Upper lobe of left lung (tissue), 6 donors: ENCODE measurements at regions not wholly inside any gene's neighbourhood (a gene's known extent, or its start where the extent isn't known, plus 50 kb on each side); places are given as distances from the start of the nearest gene placed in this dataset.

Source experiments
- ATAC-seq, 2 donors: fragments of 200-7000 bp; cut with Tn5 transposase; one replicate each; pipeline ENCODE4 v1.9.1; 2022; ENCODE audit warnings: mild to moderate bottlenecking in 2 of 2, moderate library complexity in 2 of 2; ENCODE audit not compliant: low FRiP score in 2 of 2
- DNase-seq, 2 donors: peaks; one replicate each; pipeline ENCODE4 v3.0.0-alpha.2; 2019 to 2020
- H3K27ac ChIP-seq, 4 donors: fragments of 200-600 bp; sonication (generic); one replicate each; pipeline ENCODE4 v1.5.1; 2016 to 2019
- H3K27me3 ChIP-seq, 4 donors: fragments of 200-600 bp; sonication (generic); one replicate each; pipeline ENCODE4 v1.5.1; 2017 to 2019
- H3K36me3 ChIP-seq, 4 donors: fragments of 200-600 bp; sonication (generic); one replicate each; pipeline ENCODE4 v1.5.1; 2016 to 2019
- H3K4me1 ChIP-seq, 4 donors: fragments of 200-600 bp; sonication (generic); one replicate each; pipeline ENCODE4 v1.5.1; 2018 to 2019
- H3K4me3 ChIP-seq, 4 donors: fragments of 200-600 bp; sonication (generic); one replicate each; pipeline ENCODE4 v1.5.1; 2017 to 2019; ENCODE audit warnings: mild to moderate bottlenecking in 2 of 4, moderate library complexity in 1 of 4
- H3K9me3 ChIP-seq, 4 donors: fragments of 200-600 bp; sonication (generic); one replicate each; pipeline ENCODE4 v1.5.1; 2018 to 2019
- EP300 ChIP-seq, 4 donors: sonication (generic); formaldehyde crosslinking; IDR thresholded peaks; one replicate each; pipeline ENCODE4 v1.5.1; 2017; ENCODE audit warnings: antibody characterized with exemption in 4 of 4, control low read depth in 2 of 4
- POLR2A ChIP-seq, 4 donors: fragments of 450-650 bp; IDR thresholded peaks; one replicate each; pipeline ENCODE4 v1.5.1; 2016 to 2017; ENCODE audit warnings: antibody characterized with exemption in 4 of 4, mild to moderate bottlenecking in 2 of 4
- POLR2AphosphoS5 ChIP-seq, 2 donors: sonication (generic); formaldehyde crosslinking; IDR thresholded peaks; one replicate each; pipeline ENCODE4 v1.5.1; 2017; ENCODE audit warnings: antibody characterized with exemption in 2 of 2
- WGBS, 2 donors: methylation state at CpG; one replicate each; pipeline ENCODE4 v1.1.5; 2017 to 2018; 5-methylcytosine and 5-hydroxymethylcytosine counted together
- TF ChIP-seq, protein P1 (sequence below), 6 experiments: fragments of 450-650 bp in 4 of 6; fragments of 200-600 bp in 2 of 6; sonication (generic) in 2 of 6; IDR thresholded peaks; one replicate each; pipeline ENCODE4 v1.5.1; 2016 to 2019; ENCODE audit warnings: antibody characterized with exemption in 6 of 6
- donor health status: DM: no; HTN: no; CAD: no; lungs with moderate emphysema.
- donor health status: DM: no; HTN: yes; CAD: no; lungs with severe emphysema.

DNA sequence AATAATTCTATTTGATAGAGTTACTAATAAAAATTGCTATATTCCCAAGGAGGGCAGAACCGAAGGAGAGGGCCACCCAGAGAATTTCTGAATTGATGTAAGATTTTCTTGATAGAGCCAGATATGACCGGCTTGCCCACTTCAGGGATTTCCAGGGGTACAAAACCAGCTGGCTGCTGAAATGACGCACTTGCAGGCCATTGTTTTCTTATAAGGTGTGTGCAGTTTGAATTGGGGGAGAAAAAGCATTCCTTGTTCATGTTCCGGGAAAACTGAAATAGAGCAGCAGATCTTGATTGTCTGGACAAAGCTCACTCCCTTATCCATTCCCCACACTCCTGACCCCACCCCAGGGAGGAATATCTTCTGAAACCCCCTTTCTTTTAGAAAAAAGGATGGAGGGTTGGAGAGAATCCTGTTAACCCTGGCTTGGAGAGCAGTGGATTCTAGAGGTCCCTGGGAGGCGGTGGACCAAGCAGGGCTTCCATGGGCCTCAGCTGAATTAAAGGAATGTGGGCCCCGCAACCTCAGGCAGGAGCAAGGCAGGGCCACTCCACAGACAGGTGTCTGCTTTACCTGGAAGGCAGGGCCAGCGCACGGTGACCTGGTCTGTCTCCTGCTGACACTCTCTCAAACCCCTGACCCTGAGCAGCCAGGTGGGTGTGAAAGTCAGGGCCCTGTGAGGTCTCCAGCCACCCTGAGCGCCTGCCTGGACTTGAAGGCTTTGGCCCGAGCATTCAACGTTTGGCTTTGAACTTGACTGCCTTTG is 96.4 kb downstream of the TMEM170B start:
- no peak for DNase-seq
- TF ChIP-seq, protein P1, sequence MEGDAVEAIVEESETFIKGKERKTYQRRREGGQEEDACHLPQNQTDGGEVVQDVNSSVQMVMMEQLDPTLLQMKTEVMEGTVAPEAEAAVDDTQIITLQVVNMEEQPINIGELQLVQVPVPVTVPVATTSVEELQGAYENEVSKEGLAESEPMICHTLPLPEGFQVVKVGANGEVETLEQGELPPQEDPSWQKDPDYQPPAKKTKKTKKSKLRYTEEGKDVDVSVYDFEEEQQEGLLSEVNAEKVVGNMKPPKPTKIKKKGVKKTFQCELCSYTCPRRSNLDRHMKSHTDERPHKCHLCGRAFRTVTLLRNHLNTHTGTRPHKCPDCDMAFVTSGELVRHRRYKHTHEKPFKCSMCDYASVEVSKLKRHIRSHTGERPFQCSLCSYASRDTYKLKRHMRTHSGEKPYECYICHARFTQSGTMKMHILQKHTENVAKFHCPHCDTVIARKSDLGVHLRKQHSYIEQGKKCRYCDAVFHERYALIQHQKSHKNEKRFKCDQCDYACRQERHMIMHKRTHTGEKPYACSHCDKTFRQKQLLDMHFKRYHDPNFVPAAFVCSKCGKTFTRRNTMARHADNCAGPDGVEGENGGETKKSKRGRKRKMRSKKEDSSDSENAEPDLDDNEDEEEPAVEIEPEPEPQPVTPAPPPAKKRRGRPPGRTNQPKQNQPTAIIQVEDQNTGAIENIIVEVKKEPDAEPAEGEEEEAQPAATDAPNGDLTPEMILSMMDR (IDR thresholded peaks at IDR 0.05): no peak
- TF ChIP-seq EP300 (IDR thresholded peaks at IDR 0.05): no peak
- no peak for TF ChIP-seq POLR2AphosphoS5 (IDR thresholded peaks at IDR 0.05)
- no peak for TF ChIP-seq POLR2A (IDR thresholded peaks at IDR 0.05)
- ATAC-seq: no peak
- Histone ChIP-seq H3K27ac (no peak overlapping the region), H3K36me3 (no peaks in the 10 kb centered on the region), H3K4me3 (no peak overlapping the region), H3K4me1 (peaks cover 12 to 28% (median 16%) of the 10 kb centered on the region in 4 donors), H3K9me3 (no peaks in the 10 kb centered on the region), H3K27me3 (no peaks in the 10 kb centered on the region)
- 86 to 88% methylated on average over 7 to 11 of the region's 11 CpGs for WGBS, 2 donors

DNA sequence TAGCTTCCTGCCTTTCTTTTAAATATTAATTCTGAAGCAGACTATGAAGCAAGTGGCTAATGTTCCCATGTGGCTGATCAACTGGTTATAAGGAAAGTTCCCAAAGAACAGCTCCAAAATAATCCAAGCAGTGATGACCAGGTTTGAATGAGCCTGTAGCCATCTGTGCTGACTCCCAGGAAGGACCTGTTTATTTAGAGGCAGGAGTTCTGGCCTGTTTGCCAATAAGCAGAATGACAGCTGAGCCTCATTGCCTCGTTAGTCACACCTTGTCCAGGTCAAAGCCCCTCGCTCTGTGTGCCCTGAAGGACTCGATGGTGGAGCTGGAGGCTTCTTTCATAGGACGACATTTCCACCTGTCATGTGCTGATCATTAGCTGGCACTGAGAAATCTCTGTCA is 97.4 kb downstream of the TMEM170B start:
- TF ChIP-seq, protein P1 (IDR thresholded peaks at IDR 0.05): no peak
- TF ChIP-seq POLR2AphosphoS5 (IDR thresholded peaks at IDR 0.05) (no peak), POLR2A (IDR thresholded peaks at IDR 0.05) (no peak), EP300 (IDR thresholded peaks at IDR 0.05) (no peak)
- WGBS, 2 donors: 78 to 93% methylated on average over 3 to 4 of the region's 4 CpGs
- H3K27ac ChIP-seq: no peak overlapping the region

DNA sequence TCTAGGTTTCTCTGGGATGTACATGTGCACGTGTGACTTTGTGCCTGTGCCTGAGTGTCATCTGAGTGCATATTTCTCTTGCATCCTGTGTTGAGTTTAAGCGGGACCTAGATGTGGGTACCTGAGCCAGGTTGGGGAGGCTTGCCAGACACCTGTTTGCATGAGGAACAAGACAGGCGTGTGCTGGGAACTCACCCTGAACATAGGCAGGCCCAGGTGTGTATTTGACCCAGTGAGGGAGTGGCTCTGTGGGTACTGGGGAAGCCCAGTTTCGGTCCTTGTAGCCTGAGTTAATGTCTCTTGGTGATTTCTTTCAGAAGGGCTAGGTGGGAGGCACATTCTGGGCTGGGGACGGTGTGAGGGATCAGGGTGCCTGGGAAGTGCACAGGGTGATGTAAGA is 98.6 kb downstream of the TMEM170B start:
- Histone ChIP-seq H3K4me3 (no peak overlapping the region), H3K36me3 (no peaks in the 10 kb centered on the region), H3K4me1 (peaks cover 8 to 17% (median 13%) of the 10 kb centered on the region in 4 donors), H3K9me3 (no peaks in the 10 kb centered on the region), H3K27ac (no peak overlapping the region), H3K27me3 (no peaks in the 10 kb centered on the region)
- DNase-seq: no peak
- TF ChIP-seq POLR2A (IDR thresholded peaks at IDR 0.05): no peak
- TF ChIP-seq EP300 (IDR thresholded peaks at IDR 0.05): no peak
- TF ChIP-seq POLR2AphosphoS5 (IDR thresholded peaks at IDR 0.05): no peak
- TF ChIP-seq, protein P1 (IDR thresholded peaks at IDR 0.05): no peak
- no peak for ATAC-seq
- 94 to 96% methylated on average over 5 of the region's 5 CpGs for WGBS, 2 donors

More for the DNA sequence above, 97.4 kb downstream of the TMEM170B start:
- Histone ChIP-seq H3K27me3 (no peaks in the 10 kb centered on the region), H3K9me3 (no peaks in the 10 kb centered on the region), H3K4me1 (peaks cover 12 to 28% (median 16%) of the 10 kb centered on the region in 4 donors), H3K36me3 (no peaks in the 10 kb centered on the region), H3K4me3 (no peak overlapping the region)
- DNase-seq (no peak), ATAC-seq (no peak)

DNA sequence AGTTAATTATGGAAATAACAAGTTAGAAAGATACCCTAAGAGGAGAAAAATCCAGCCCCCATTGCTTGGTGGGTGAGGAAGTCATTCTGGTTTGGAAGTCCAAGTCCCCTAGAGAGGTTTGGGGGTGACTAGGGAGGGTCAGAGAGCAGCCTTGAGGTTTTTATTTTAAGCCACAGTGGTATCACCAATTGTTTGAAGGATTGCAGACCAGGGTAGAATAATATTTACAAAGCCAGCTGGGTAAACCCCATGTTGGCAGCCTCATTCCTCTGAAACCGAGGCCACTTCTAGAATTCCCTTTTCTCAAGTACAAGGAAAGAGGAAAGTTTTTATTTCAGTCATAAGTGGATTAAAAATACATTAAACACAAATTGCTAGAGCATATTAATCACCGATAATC is 99.7 kb downstream of the TMEM170B start:
- DNase-seq (no peak), ATAC-seq (no peak)
- Histone ChIP-seq H3K4me3 (no peak overlapping the region), H3K9me3 (no peaks in the 10 kb centered on the region), H3K36me3 (no peaks in the 10 kb centered on the region), H3K4me1 (peaks cover 4 to 6% (median 6%) of the 10 kb centered on the region in 4 donors), H3K27me3 (no peaks in the 10 kb centered on the region), H3K27ac (no peak overlapping the region)
- TF ChIP-seq EP300 (IDR thresholded peaks at IDR 0.05) (no peak), POLR2A (IDR thresholded peaks at IDR 0.05) (no peak)
- 60 to 68% methylated on average over 2 of the region's 2 CpGs for WGBS, 2 donors

DNA sequence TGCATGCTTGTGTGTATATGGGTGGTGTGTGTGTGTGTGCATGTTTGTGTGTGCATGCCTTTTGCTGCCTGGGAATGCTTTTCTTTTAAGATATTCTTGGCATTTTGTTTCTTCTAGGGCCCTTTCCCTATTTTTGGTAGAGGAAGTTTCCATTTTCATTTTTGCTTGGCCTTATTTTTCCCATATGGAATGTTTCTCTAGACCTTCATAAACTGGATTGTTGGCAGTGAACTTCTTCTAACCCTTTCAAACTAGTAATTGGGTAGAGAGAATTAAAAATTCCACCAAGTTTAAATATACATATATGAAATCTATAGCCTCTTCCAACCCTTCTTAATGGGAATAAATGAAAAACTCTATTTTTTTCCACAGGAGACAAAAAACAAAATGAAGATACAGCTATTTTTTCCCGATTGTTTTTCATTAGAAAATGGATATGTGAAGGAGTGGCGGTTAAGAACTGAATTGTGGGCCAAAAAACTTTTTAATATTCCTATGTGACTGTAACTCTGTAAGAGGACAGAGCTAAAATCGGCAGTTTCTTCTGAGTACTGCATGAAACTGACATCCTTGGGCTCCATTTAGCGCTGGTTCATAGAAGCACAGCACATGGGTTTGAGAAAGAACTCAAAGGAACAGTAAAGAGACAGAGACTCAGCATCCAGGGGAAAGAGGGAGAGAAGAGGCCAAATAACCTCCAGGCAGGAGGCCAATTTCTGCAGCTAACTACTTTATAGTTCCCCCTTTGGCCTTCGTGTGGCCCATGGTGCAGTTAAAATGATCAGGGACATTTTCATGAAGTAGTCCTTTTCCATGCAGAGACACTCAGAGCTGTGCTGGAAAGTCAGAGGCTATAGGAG is 102.1 kb downstream of the TMEM170B start:
- WGBS, 2 donors: 79 to 91% methylated on average over 5 of the region's 5 CpGs
- TF ChIP-seq POLR2AphosphoS5 (IDR thresholded peaks at IDR 0.05) (no peak), EP300 (IDR thresholded peaks at IDR 0.05) (no peak), POLR2A (IDR thresholded peaks at IDR 0.05) (no peak)
- TF ChIP-seq, protein P1 (IDR thresholded peaks at IDR 0.05): no peak
- no peaks in the 10 kb centered on the region for H3K9me3 ChIP-seq
- no peaks in the 10 kb centered on the region for H3K4me1 ChIP-seq
- H3K27ac ChIP-seq: no peak overlapping the region
- no peak overlapping the region for H3K4me3 ChIP-seq
- H3K27me3 ChIP-seq: no peaks in the 10 kb centered on the region
- ATAC-seq (no peak), DNase-seq (no peak)
- H3K36me3 ChIP-seq: no peaks in the 10 kb centered on the region
